H1 (cell line): ENCODE measurements at regions not wholly inside any gene's neighbourhood (a gene's known extent, or its start where the extent isn't known, plus 50 kb on each side); places are given as distances from the start of the nearest gene placed in this dataset.

ENCODE experiments used
- CHD7 ChIP-seq: fragments of 300-600 bp; sonication (generic); IDR thresholded peaks from 2 replicates; pipeline ENCODE4 v1.7.1; 2012; ENCODE audit warnings: low read length, moderate library complexity, mild to moderate bottlenecking, inconsistent platforms; ENCODE audit not compliant: insufficient replicate concordance
- EGR1 ChIP-seq: IDR thresholded peaks from 2 replicates; pipeline ENCODE4 v1.6.1; 2011; ENCODE audit warnings: low read depth, low read length, borderline replicate concordance
- KDM4A ChIP-seq: IDR thresholded peaks from one replicate; pipeline ENCODE4 v1.7.1; 2012; ENCODE audit warnings: low read depth, mild to moderate bottlenecking, moderate library complexity, low read length, inconsistent platforms; ENCODE audit not compliant: severe bottlenecking
- RAD21 ChIP-seq, 2 experiments: IDR thresholded peaks in 1 of 2; conservative IDR thresholded peaks in 1 of 2; 2 replicates each; pipeline ENCODE4 v1.6.1; 2011; ENCODE audit warnings: low read depth in 2 of 2, low read length in 2 of 2, improper control_type of control experiment in 1 of 2, inconsistent platforms in 1 of 2, mild to moderate bottlenecking in 1 of 2, moderate library complexity in 1 of 2
- SAP30 ChIP-seq: fragments of 300-600 bp; sonication (generic); IDR thresholded peaks from 2 replicates; pipeline ENCODE4 v1.7.1; 2012; ENCODE audit warnings: low read length, moderate library complexity, mild to moderate bottlenecking, inconsistent platforms; ENCODE audit not compliant: insufficient read depth, insufficient replicate concordance
- SIRT6 ChIP-seq: IDR thresholded peaks from one replicate; pipeline ENCODE4 v1.7.1; 2012; ENCODE audit warnings: low read length, inconsistent platforms
- TAF7 ChIP-seq: optimal IDR thresholded peaks from 2 replicates; pipeline ENCODE3; 2011; ENCODE audit warnings: low read depth, mild to moderate bottlenecking, inconsistent platforms, low read length, moderate library complexity, borderline replicate concordance

GRCh38 chr14:86072116-86072894 lies 542.4 kb downstream of the FLRT2 start (continued):
- TF ChIP-seq SAP30 (no peak), EGR1 (no peak), TAF7 (no peak), SIRT6 (no peak), KDM4A (no peak), RAD21 (IDR thresholded peaks at IDR 0.05 in 1 of 2, conservative IDR thresholded peaks at IDR 0.05 in 1 of 2; ENCODE audit: low read depth in 2 of 2, low read length in 2 of 2) (no peak), CHD7 (no peak)
